K562 (cell line): ENCODE measurements at regions not wholly inside any gene's neighbourhood (a gene's known extent, or its start where the extent isn't known, plus 50 kb on each side); places are given as distances from the start of the nearest gene placed in this dataset.

Experiments used
- CBX5 ChIP-seq: IDR thresholded peaks from 2 replicates; pipeline ENCODE4 v1.6.1; 2014; ENCODE audit warnings: low read depth, borderline replicate concordance
- HINFP ChIP-seq: fragments of 450-650 bp; conservative IDR thresholded peaks from 2 replicates; pipeline ENCODE4 v1.6.1; 2016; ENCODE audit warnings: missing genetic modification characterization, low read depth, mild to moderate bottlenecking, control low read depth, missing compliant biosample characterization
- KDM5B ChIP-seq: fragments of 200-600 bp; sonication (generic); IDR thresholded peaks from 2 replicates; pipeline ENCODE4 v1.6.1; 2012; ENCODE audit warnings: low read depth, mild to moderate bottlenecking, moderate library complexity, low read length, control low read depth, inconsistent platforms; ENCODE audit not compliant: insufficient replicate concordance
- MIER1 ChIP-seq: fragments of 450-650 bp; IDR thresholded peaks from 2 replicates; pipeline ENCODE4 v1.6.1; 2016; ENCODE audit warnings: antibody characterized with exemption, mild to moderate bottlenecking, low read depth
- MYNN ChIP-seq, 2 experiments: sonication (generic); formaldehyde crosslinking in 1 of 2; IDR thresholded peaks; 2 replicates each; pipeline versions ENCODE4 v1.5.0 to v1.6.1; 2016 to 2020; ENCODE audit warnings: antibody characterized with exemption in 1 of 2, missing genetic modification reagents in 1 of 2
- NR0B1 ChIP-seq: fragments of 450-650 bp; IDR thresholded peaks from one replicate; pipeline ENCODE4 v1.6.1; 2018; ENCODE audit warnings: mild to moderate bottlenecking, moderate library complexity; ENCODE audit not compliant: partially characterized antibody
- NRF1 ChIP-seq, 2 experiments: fragments of 450-650 bp; IDR thresholded peaks in 1 of 2; conservative IDR thresholded peaks in 1 of 2; 2 replicates each; pipeline ENCODE4 v1.6.1; 2014; ENCODE audit warnings: mild to moderate bottlenecking in 2 of 2
- ZNF239 ChIP-seq: fragments of 250-450 bp; sonication (Bioruptor Pico); IDR thresholded peaks from 2 replicates; pipeline ENCODE4 v1.4.0; 2020; ENCODE audit warnings: mild to moderate bottlenecking
- ZNF253 ChIP-seq: fragments of 250-450 bp; sonication (Bioruptor Pico); conservative IDR thresholded peaks from 2 replicates; pipeline ENCODE4 v1.6.1; 2021; ENCODE audit warnings: mild to moderate bottlenecking
- ZNF395 ChIP-seq: fragments of 200-800 bp; sonication (Bioruptor generic); IDR thresholded peaks from 2 replicates; pipeline ENCODE4 v1.6.1; 2017; ENCODE audit warnings: missing genetic modification characterization, missing compliant biosample characterization
- TF ChIP-seq, protein P1 (sequence below): fragments of 250-450 bp; sonication (Bioruptor Pico); IDR thresholded peaks from 2 replicates; pipeline ENCODE4 v1.8.0; 2021; ENCODE audit warnings: moderate library complexity, mild to moderate bottlenecking, inconsistent platforms
- TF ChIP-seq, protein P2 (sequence below): IDR thresholded peaks from 2 replicates; pipeline ENCODE4 v1.6.1; 2014; ENCODE audit warnings: antibody characterized with exemption
- TF ChIP-seq, protein P3 (sequence below): fragments of 450-650 bp; formaldehyde crosslinking; IDR thresholded peaks from 2 replicates; pipeline ENCODE4 v1.4.0; 2020; ENCODE audit warnings: mild to moderate bottlenecking, moderate library complexity
- TF ChIP-seq, protein P4 (sequence below): IDR thresholded peaks from 2 replicates; pipeline ENCODE4 v1.6.1; 2011; ENCODE audit warnings: borderline replicate concordance, low read depth, mild to moderate bottlenecking, moderate library complexity, low read length; ENCODE audit not compliant: insufficient read depth, poor library complexity, severe bottlenecking

- TF ChIP-seq ZNF395 (CRISPR knock-in tag) (peak; percentile 56; the same call in 1 of the 2 replicates), ZNF239 (CRISPR knock-in tag) (no peak), NRF1 (conservative IDR thresholded peaks at IDR 0.05 in 1 of 2, IDR thresholded peaks at IDR 0.05 in 1 of 2) (no peak), CBX5 (no peak), MIER1 (no peak), KDM5B (no peak), MYNN (IDR thresholded peaks at IDR 0.05) (peak; percentile 81), MYNN (CRISPR knock-in tag; IDR thresholded peaks at IDR 0.05) (no peak), ZNF253 (CRISPR knock-in tag) (no peak), NR0B1 (no peak), HINFP (tag) (no peak)
- TF ChIP-seq, protein P1, sequence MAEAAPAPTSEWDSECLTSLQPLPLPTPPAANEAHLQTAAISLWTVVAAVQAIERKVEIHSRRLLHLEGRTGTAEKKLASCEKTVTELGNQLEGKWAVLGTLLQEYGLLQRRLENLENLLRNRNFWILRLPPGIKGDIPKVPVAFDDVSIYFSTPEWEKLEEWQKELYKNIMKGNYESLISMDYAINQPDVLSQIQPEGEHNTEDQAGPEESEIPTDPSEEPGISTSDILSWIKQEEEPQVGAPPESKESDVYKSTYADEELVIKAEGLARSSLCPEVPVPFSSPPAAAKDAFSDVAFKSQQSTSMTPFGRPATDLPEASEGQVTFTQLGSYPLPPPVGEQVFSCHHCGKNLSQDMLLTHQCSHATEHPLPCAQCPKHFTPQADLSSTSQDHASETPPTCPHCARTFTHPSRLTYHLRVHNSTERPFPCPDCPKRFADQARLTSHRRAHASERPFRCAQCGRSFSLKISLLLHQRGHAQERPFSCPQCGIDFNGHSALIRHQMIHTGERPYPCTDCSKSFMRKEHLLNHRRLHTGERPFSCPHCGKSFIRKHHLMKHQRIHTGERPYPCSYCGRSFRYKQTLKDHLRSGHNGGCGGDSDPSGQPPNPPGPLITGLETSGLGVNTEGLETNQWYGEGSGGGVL = no peak
- TF ChIP-seq, protein P2, sequence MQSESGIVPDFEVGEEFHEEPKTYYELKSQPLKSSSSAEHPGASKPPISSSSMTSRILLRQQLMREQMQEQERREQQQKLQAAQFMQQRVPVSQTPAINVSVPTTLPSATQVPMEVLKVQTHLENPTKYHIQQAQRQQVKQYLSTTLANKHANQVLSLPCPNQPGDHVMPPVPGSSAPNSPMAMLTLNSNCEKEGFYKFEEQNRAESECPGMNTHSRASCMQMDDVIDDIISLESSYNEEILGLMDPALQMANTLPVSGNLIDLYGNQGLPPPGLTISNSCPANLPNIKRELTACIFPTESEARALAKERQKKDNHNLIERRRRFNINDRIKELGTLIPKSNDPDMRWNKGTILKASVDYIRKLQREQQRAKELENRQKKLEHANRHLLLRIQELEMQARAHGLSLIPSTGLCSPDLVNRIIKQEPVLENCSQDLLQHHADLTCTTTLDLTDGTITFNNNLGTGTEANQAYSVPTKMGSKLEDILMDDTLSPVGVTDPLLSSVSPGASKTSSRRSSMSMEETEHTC = peak; percentile 4; the same call in 1 of the 2 replicates
- TF ChIP-seq, protein P3, sequence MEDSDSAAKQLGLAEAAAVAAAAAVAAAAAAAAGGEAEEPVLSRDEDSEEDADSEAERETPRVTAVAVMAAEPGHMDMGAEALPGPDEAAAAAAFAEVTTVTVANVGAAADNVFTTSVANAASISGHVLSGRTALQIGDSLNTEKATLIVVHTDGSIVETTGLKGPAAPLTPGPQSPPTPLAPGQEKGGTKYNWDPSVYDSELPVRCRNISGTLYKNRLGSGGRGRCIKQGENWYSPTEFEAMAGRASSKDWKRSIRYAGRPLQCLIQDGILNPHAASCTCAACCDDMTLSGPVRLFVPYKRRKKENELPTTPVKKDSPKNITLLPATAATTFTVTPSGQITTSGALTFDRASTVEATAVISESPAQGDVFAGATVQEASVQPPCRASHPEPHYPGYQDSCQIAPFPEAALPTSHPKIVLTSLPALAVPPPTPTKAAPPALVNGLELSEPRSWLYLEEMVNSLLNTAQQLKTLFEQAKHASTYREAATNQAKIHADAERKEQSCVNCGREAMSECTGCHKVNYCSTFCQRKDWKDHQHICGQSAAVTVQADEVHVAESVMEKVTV (CRISPR knock-in tag) = peak; percentile 22; the same call in 1 of the 2 replicates
- TF ChIP-seq, protein P4, sequence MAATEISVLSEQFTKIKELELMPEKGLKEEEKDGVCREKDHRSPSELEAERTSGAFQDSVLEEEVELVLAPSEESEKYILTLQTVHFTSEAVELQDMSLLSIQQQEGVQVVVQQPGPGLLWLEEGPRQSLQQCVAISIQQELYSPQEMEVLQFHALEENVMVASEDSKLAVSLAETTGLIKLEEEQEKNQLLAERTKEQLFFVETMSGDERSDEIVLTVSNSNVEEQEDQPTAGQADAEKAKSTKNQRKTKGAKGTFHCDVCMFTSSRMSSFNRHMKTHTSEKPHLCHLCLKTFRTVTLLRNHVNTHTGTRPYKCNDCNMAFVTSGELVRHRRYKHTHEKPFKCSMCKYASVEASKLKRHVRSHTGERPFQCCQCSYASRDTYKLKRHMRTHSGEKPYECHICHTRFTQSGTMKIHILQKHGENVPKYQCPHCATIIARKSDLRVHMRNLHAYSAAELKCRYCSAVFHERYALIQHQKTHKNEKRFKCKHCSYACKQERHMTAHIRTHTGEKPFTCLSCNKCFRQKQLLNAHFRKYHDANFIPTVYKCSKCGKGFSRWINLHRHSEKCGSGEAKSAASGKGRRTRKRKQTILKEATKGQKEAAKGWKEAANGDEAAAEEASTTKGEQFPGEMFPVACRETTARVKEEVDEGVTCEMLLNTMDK = no peak
Measured at GRCh38 chr2:55120634-55121359, 70.5 kb upstream of the RTN4 start (continued).
